HEK293 (cell line): ENCODE measurements at regions not wholly inside any gene's neighbourhood (a gene's known extent, or its start where the extent isn't known, plus 50 kb on each side); places are given as distances from the start of the nearest gene placed in this dataset.

Experiments used
- CTCF ChIA-PET: fragments of 350-600 bp; formaldehyde crosslinking; extraction: SDS; loops from one replicate; lab custom pipeline; 2021; ENCODE audit warnings: antibody characterized with exemption; lab: Yijun Ruan, JAX
- POLR2A ChIA-PET: fragments of 300-600 bp; formaldehyde crosslinking; extraction: SDS; loops from one replicate; lab custom pipeline; 2020; ENCODE audit warnings: antibody characterized with exemption, inconsistent platforms; lab: Yijun Ruan, JAX
- H3K27ac ChIP-seq: fragments of 200-500 bp; sonication (Bioruptor generic); 2 replicates; pipeline ENCODE4 v1.5.1; 2014; ENCODE audit warnings: low read depth, low read length, control low read depth, inconsistent platforms; ENCODE audit errors: extremely low read depth
- H3K36me3 ChIP-seq, 2 experiments: fragments of 200-500 bp in 1 of 2; sonication (Bioruptor generic) in 1 of 2; 1 replicate in 1 of 2; 2 replicates in 1 of 2; pipeline ENCODE4 v1.5.1; 2014 to 2017; ENCODE audit warnings: inconsistent platforms in 2 of 2, low read length in 2 of 2; ENCODE audit not compliant: control insufficient read depth in 2 of 2, insufficient read depth in 1 of 2
- H3K4me1 ChIP-seq: fragments of 200-500 bp; sonication (Bioruptor generic); 2 replicates; pipeline ENCODE4 v1.5.1; 2014; ENCODE audit warnings: mild to moderate bottlenecking, low read length, inconsistent platforms; ENCODE audit not compliant: control insufficient read depth, insufficient read depth
- H3K4me3 ChIP-seq: 2 replicates; pipeline ENCODE4 v1.5.1; 2011; ENCODE audit warnings: low read depth, mild to moderate bottlenecking, control low read depth, low read length, moderate library complexity
- H3K9me3 ChIP-seq: fragments of 200-500 bp; sonication (Bioruptor generic); 2 replicates; pipeline ENCODE4 v1.5.1; 2014; ENCODE audit warnings: low read depth, low read length, inconsistent platforms; ENCODE audit not compliant: control insufficient read depth, insufficient read depth
- CTCF ChIP-seq: fragments of 450-650 bp; formaldehyde crosslinking; IDR thresholded peaks from 2 replicates; pipeline ENCODE4 v1.5.1; 2016; ENCODE audit warnings: missing biosample characterization, missing genetic modification characterization
- FEZF1 ChIP-seq: fragments of 450-650 bp; formaldehyde crosslinking; IDR thresholded peaks from 2 replicates; pipeline ENCODE4 v1.5.1; 2016; ENCODE audit warnings: missing biosample characterization, missing genetic modification characterization
- MZF1 ChIP-seq: fragments of 450-650 bp; formaldehyde crosslinking; IDR thresholded peaks from 2 replicates; pipeline ENCODE4 v1.5.1; 2017; ENCODE audit warnings: missing biosample characterization, missing genetic modification characterization, borderline replicate concordance
- SALL2 ChIP-seq: fragments of 450-650 bp; formaldehyde crosslinking; IDR thresholded peaks from 2 replicates; pipeline ENCODE4 v1.5.0; 2017; ENCODE audit warnings: missing biosample characterization, mild to moderate bottlenecking, missing genetic modification characterization, borderline replicate concordance
- SP2 ChIP-seq: fragments of 450-650 bp; formaldehyde crosslinking; IDR thresholded peaks from 2 replicates; pipeline ENCODE4 v1.5.1; 2016; ENCODE audit warnings: missing biosample characterization, missing genetic modification characterization
- TCF7L2 ChIP-seq: IDR thresholded peaks from 2 replicates; pipeline ENCODE4 v1.6.1; 2011; ENCODE audit warnings: low read depth, mild to moderate bottlenecking, inconsistent platforms, low read length, moderate library complexity, borderline replicate concordance
- ZBTB17 ChIP-seq: fragments of 450-650 bp; formaldehyde crosslinking; IDR thresholded peaks from 2 replicates; pipeline ENCODE4 v1.5.1; 2016; ENCODE audit warnings: missing biosample characterization, missing genetic modification characterization
- ZBTB20 ChIP-seq: fragments of 450-650 bp; formaldehyde crosslinking; IDR thresholded peaks from 2 replicates; pipeline ENCODE4 v1.5.1; 2016; ENCODE audit warnings: missing biosample characterization, missing genetic modification characterization
- ZFP3 ChIP-seq: fragments of 450-650 bp; formaldehyde crosslinking; IDR thresholded peaks from 2 replicates; pipeline ENCODE4 v1.5.1; 2016; ENCODE audit warnings: low read depth, missing biosample characterization, missing genetic modification characterization
- ZIC2 ChIP-seq: fragments of 450-650 bp; formaldehyde crosslinking; IDR thresholded peaks from 2 replicates; pipeline ENCODE4 v1.5.1; 2016; ENCODE audit warnings: missing biosample characterization, missing genetic modification characterization
- ZNF114 ChIP-seq: fragments of 450-650 bp; formaldehyde crosslinking; IDR thresholded peaks from 2 replicates; pipeline ENCODE4 v1.5.0; 2017; ENCODE audit warnings: missing biosample characterization, missing genetic modification characterization
- ZNF18 ChIP-seq: fragments of 450-650 bp; formaldehyde crosslinking; IDR thresholded peaks from 2 replicates; pipeline ENCODE4 v1.5.1; 2016; ENCODE audit warnings: missing biosample characterization, missing genetic modification characterization
- ZNF221 ChIP-seq: fragments of 450-650 bp; formaldehyde crosslinking; IDR thresholded peaks from 2 replicates; pipeline ENCODE4 v1.5.1; 2017; ENCODE audit warnings: missing biosample characterization, missing genetic modification characterization, borderline replicate concordance
- ZNF23 ChIP-seq: fragments of 450-650 bp; formaldehyde crosslinking; IDR thresholded peaks from 2 replicates; pipeline ENCODE4 v1.5.1; 2016; ENCODE audit warnings: missing biosample characterization, missing genetic modification characterization, borderline replicate concordance
- ZNF341 ChIP-seq: fragments of 450-650 bp; formaldehyde crosslinking; IDR thresholded peaks from 2 replicates; pipeline ENCODE4; 2016; ENCODE audit warnings: low read depth, missing biosample characterization, missing genetic modification characterization
- ZNF600 ChIP-seq: fragments of 450-650 bp; formaldehyde crosslinking; IDR thresholded peaks from 2 replicates; pipeline ENCODE4 v1.5.1; 2016; ENCODE audit warnings: missing biosample characterization, missing genetic modification characterization
- ZNF670 ChIP-seq: fragments of 450-650 bp; formaldehyde crosslinking; IDR thresholded peaks from 2 replicates; pipeline ENCODE4 v1.5.1; 2016; ENCODE audit warnings: missing biosample characterization, missing genetic modification characterization, low read depth
- ZNF792 ChIP-seq: fragments of 450-650 bp; formaldehyde crosslinking; IDR thresholded peaks from 2 replicates; pipeline ENCODE4 v1.5.1; 2016; ENCODE audit warnings: missing biosample characterization, missing genetic modification characterization
- TF ChIP-seq, protein P1 (sequence below): fragments of 450-650 bp; formaldehyde crosslinking; IDR thresholded peaks from 2 replicates; pipeline ENCODE4 v1.5.1; 2016; ENCODE audit warnings: missing biosample characterization, missing genetic modification characterization
- TF ChIP-seq, protein P2 (sequence below): fragments of 450-650 bp; formaldehyde crosslinking; IDR thresholded peaks from 2 replicates; pipeline ENCODE4 v1.5.1; 2016; ENCODE audit warnings: missing biosample characterization, missing genetic modification characterization, borderline replicate concordance

DNA sequence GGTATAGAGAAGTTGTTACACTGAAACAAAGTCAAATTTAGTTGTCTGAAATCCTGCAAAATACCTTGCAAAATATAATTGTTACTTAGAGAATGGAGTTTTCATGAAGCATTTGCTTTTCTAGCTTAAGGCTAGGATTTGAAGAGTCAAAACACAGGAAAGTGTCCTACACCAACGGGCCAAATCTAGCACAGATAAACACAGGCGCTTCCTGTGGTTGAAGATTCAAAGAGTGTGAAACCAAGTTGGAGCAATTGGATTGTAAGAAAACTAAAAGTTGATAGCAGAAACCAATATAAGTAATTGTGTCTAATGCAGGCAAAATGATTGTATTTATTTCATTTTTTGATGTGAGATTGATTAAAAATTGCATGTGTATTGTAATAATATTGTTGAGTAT, 2002.5 kb upstream of the TENM3 start:
- Histone ChIP-seq H3K4me1 (no peaks in the 10 kb centered on the region), H3K9me3 (no peaks in the 10 kb centered on the region), H3K36me3 (no peaks in the 10 kb centered on the region; a peak in 1 of 3 replicates), H3K4me3 (no peak overlapping the region), H3K27ac (no peak overlapping the region)
- TF ChIP-seq ZNF792 (tag by site-specific recombination) (no peak), ZNF114 (tag by site-specific recombination) (no peak), ZFP3 (tag by site-specific recombination) (no peak), ZIC2 (no peak), ZBTB20 (tag by site-specific recombination) (no peak), FEZF1 (tag by site-specific recombination) (no peak), SP2 (tag by site-specific recombination) (no peak), ZNF341 (tag by site-specific recombination) (no peak), ZNF600 (no peak), SALL2 (tag by site-specific recombination) (no peak), ZNF670 (tag by site-specific recombination) (no peak), ZNF221 (tag by site-specific recombination) (no peak), CTCF (no peak), ZNF23 (no peak), TCF7L2 (no peak), ZBTB17 (tag by site-specific recombination) (no peak), ZNF18 (tag by site-specific recombination) (no peak), MZF1 (tag by site-specific recombination) (no peak)
- TF ChIP-seq, protein P1, sequence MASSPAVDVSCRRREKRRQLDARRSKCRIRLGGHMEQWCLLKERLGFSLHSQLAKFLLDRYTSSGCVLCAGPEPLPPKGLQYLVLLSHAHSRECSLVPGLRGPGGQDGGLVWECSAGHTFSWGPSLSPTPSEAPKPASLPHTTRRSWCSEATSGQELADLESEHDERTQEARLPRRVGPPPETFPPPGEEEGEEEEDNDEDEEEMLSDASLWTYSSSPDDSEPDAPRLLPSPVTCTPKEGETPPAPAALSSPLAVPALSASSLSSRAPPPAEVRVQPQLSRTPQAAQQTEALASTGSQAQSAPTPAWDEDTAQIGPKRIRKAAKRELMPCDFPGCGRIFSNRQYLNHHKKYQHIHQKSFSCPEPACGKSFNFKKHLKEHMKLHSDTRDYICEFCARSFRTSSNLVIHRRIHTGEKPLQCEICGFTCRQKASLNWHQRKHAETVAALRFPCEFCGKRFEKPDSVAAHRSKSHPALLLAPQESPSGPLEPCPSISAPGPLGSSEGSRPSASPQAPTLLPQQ (tag by site-specific recombination), result no peak
- TF ChIP-seq, protein P2, sequence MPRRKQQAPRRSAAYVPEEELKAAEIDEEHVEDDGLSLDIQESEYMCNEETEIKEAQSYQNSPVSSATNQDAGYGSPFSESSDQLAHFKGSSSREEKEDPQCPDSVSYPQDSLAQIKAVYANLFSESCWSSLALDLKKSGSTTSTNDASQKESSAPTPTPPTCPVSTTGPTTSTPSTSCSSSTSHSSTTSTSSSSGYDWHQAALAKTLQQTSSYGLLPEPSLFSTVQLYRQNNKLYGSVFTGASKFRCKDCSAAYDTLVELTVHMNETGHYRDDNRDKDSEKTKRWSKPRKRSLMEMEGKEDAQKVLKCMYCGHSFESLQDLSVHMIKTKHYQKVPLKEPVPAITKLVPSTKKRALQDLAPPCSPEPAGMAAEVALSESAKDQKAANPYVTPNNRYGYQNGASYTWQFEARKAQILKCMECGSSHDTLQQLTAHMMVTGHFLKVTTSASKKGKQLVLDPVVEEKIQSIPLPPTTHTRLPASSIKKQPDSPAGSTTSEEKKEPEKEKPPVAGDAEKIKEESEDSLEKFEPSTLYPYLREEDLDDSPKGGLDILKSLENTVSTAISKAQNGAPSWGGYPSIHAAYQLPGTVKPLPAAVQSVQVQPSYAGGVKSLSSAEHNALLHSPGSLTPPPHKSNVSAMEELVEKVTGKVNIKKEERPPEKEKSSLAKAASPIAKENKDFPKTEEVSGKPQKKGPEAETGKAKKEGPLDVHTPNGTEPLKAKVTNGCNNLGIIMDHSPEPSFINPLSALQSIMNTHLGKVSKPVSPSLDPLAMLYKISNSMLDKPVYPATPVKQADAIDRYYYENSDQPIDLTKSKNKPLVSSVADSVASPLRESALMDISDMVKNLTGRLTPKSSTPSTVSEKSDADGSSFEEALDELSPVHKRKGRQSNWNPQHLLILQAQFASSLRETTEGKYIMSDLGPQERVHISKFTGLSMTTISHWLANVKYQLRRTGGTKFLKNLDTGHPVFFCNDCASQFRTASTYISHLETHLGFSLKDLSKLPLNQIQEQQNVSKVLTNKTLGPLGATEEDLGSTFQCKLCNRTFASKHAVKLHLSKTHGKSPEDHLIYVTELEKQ (tag by site-specific recombination), result no peak
- POLR2A ChIA-PET, result no interaction called here
- CTCF ChIA-PET, result no interaction called here
